ENCODE measurements at regions not wholly inside any gene's neighbourhood (a gene's known extent, or its start where the extent isn't known, plus 50 kb on each side); places are given as distances from the start of the nearest gene placed in this dataset.

DNA sequence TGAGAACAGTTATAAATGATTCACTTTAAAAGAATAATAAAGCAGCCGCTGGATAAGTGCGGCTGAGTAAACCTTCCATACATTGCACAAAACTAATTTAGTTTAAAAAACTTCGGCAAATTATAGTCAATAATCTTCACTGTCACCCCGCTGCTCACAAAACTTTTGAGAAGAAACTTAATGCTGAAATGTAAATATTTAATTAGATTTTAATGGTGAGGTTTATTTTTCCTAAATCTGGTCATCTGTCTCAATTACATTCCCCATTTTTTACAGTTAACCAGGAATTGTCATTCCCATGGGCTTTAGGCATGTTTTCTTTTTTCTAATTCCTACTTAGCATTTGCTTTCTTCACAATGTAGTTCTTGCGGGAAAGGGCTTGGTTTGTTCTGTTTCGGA, 169.8 kb downstream of the CAAP1 start:
- no peak overlapping the region for H3K4me3 ChIP-seq (ENCODE audit: low read length)
- TF ChIP-seq, protein P1, sequence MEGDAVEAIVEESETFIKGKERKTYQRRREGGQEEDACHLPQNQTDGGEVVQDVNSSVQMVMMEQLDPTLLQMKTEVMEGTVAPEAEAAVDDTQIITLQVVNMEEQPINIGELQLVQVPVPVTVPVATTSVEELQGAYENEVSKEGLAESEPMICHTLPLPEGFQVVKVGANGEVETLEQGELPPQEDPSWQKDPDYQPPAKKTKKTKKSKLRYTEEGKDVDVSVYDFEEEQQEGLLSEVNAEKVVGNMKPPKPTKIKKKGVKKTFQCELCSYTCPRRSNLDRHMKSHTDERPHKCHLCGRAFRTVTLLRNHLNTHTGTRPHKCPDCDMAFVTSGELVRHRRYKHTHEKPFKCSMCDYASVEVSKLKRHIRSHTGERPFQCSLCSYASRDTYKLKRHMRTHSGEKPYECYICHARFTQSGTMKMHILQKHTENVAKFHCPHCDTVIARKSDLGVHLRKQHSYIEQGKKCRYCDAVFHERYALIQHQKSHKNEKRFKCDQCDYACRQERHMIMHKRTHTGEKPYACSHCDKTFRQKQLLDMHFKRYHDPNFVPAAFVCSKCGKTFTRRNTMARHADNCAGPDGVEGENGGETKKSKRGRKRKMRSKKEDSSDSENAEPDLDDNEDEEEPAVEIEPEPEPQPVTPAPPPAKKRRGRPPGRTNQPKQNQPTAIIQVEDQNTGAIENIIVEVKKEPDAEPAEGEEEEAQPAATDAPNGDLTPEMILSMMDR (conservative IDR thresholded peaks at IDR 0.05; ENCODE audit: low read depth, low read length), result no peak
- no peak for DNase-seq (ENCODE audit: low read depth)

DNA sequence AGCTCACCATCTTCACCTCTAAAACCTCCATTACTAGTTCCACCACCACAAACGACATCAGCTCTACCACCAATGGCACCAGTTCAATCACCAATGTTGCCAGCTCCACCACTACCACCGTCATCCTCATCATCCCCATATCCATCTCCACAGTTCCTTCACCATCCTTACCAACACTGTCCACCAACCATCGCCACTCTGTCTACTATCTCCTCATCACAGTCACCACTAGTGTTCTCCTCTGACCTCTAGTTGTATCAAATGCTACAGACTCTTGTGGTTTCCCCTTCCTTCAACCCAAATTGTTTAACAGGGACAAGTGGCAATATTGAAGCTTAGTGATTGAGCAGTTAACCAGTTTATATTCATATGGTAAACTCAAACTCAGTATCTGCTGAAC, 182.6 kb downstream of the CAAP1 start:
- DNase-seq (ENCODE audit: low read depth), result no peak
- no peak overlapping the region for H3K4me3 ChIP-seq (ENCODE audit: low read length)
- TF ChIP-seq, protein P1 (conservative IDR thresholded peaks at IDR 0.05; ENCODE audit: low read depth, low read length), result no peak

DNA sequence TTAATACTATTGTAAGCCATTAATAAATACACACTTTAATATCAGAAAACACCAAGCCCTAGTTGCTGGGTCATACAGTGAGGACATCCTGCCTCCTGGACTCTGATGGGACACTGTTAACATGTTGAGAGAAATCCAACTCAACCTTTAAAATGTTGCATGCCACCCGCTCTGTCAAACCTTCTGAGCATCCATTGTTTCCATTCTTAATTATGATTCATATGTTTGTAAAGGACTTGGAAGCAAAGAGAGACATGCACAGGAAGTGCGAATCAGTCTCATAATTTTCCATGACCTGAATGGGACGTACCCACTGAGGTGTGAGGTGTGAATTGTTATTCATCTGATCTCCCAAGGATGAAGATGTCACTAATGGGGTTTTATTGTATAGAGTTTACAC, 186.4 kb downstream of the CAAP1 start:
- H3K4me3 ChIP-seq (ENCODE audit: low read length), result no peak overlapping the region
- no peak for DNase-seq (ENCODE audit: low read depth)
- TF ChIP-seq, protein P1 (conservative IDR thresholded peaks at IDR 0.05; ENCODE audit: low read depth, low read length), result no peak

DNA sequence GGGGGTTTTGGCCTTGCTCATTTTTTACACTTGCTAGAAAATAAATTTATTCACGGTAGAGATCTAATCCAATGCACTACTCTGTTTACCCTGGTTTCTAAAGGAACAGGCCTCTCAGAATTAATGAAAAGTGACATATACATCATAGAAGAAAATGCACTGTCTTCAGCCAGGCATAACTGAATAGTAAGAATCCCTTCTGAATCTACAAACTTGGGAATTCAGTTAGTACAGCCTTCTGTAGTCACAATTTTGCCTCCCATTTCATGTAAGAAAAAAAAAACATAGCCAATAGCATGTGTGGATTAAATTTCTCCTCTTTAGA, 197.3 kb downstream of the CAAP1 start:
- TF ChIP-seq, protein P1 (conservative IDR thresholded peaks at IDR 0.05; ENCODE audit: low read depth, low read length), result no peak
- no peak for DNase-seq (ENCODE audit: low read depth)
- H3K4me3 ChIP-seq (ENCODE audit: low read length), result no peak overlapping the region

DNA sequence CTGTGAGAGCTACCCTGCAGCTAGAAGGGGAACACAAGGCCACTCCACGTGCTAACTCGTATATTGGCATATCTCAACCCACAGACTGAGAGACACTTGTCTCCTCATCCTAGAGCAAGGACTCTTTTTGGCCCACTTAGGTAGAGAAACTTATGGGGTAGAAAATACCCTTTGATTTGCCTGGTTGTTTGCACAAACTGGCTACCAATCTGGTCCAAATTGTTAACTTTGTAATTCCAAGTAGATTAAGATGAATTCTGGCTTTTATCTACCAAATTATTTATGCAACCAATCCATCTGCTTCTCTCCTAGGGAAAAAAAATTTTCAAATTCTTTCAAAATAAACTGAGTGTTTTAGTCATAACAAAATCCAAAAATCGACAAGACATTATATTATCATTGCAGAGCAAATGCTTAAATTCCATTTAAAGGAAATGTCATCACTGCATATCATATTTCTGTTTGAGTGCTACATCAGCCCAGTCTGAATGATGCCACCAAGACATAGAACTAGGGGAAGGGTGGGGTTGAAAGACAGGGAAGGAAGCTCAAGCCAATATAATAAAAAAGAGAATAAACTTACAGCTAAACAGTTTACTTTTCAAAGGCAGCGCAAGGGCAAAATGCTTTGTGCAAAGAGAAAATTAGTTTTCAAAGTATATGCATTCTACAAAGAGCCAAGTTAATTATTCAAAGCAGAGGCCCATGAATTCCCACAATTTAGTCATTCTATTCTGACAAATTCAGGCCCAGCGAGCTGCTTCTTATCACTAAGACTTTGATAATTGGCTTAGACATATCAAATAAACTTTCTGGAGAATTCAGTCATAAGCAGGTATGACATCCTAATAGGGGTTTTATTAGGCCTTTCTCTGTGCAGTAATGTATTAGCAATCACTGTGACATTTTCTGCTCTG, 198.0 kb downstream of the CAAP1 start:
- TF ChIP-seq, protein P1 (conservative IDR thresholded peaks at IDR 0.05; ENCODE audit: low read depth, low read length), result no peak
- no peak for DNase-seq (ENCODE audit: low read depth)
- H3K4me3 ChIP-seq (ENCODE audit: low read length), result no peak overlapping the region

DNA sequence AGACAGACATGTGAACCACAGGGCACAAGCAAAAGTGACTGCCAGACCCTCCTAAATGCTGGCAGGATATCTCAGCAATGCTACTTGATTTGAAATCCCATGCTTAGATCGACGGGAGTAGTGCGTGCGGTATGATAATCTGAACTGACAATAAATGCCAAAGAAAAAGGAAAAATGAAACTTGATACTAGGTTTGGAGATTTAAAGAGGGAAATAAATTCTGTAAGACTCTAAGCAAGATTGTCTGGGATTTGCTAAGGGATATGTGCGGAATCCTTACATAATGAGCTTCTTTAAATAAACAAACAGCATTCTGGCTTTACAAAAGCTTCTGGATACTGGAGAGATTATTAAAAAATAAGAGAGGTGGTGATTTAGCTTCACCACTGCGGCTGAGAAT, 203.6 kb downstream of the CAAP1 start:
- TF ChIP-seq, protein P1 (conservative IDR thresholded peaks at IDR 0.05; ENCODE audit: low read depth, low read length), result no peak
- DNase-seq (ENCODE audit: low read depth), result no peak
- no peak overlapping the region for H3K4me3 ChIP-seq (ENCODE audit: low read length)

DNA sequence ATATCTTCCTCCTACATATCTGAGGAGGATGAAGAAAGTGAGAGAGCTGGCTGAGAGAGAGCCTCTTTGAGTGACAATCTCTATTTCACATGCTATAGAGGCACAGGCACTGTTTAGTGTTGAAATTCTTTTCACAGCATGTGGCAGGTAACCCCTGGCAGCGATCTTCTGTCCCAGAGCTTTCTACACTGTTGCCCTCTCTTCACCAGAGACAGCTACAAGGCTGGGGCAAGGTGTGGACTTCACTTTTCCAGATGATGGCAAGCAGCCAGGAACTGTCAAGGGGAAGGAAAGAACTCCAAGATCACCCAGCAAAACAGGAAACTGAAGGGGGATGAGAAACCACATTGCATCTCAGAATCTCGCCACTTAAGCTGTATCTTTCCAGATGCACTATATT, 205.2 kb downstream of the CAAP1 start:
- TF ChIP-seq, protein P1 (conservative IDR thresholded peaks at IDR 0.05; ENCODE audit: low read depth, low read length), result no peak
- DNase-seq (ENCODE audit: low read depth), result no peak
- H3K4me3 ChIP-seq (ENCODE audit: low read length), result no peak overlapping the region

Data from retinal pigment epithelial cell (primary cell).